Stimulated activated memory B cell treated with anti-CD40 and anti-IgM and Interleukin-4, amounts not matched to agents 10 μg/mL and 1 μg/mL and 100 μg/mL, for 72 hours (primary cell): ENCODE measurements at regions not wholly inside any gene's neighbourhood (a gene's known extent, or its start where the extent isn't known, plus 50 kb on each side); places are given as distances from the start of the nearest gene placed in this dataset.
A peak's percentile ranks its signal among the peaks of the same experiment; 100 is the strongest.

ENCODE experiments used
- ATAC-seq: fragments of 150-1000 bp; cut with Tn5 transposase; 2 replicates; pipeline ENCODE4 v1.10.0; 2021
- H3K27ac Mint-ChIP-seq: one replicate; pipeline ENCODE4 v1.8.0; 2022; ENCODE audit warnings: mild to moderate bottlenecking, mixed read lengths
- H3K27me3 Mint-ChIP-seq: one replicate; pipeline ENCODE4 v1.8.0; 2022; ENCODE audit warnings: mixed read lengths
- H3K36me3 Mint-ChIP-seq: one replicate; pipeline ENCODE4 v1.8.0; 2022; ENCODE audit warnings: mixed read lengths
- H3K4me1 Mint-ChIP-seq: one replicate; pipeline ENCODE4 v1.8.0; 2022; ENCODE audit warnings: mixed read lengths
- H3K4me3 Mint-ChIP-seq: one replicate; pipeline ENCODE4 v1.8.0; 2022; ENCODE audit warnings: mild to moderate bottlenecking, moderate library complexity, mixed read lengths
- H3K9me3 Mint-ChIP-seq: one replicate; pipeline ENCODE4 v1.8.0; 2022; ENCODE audit warnings: mixed read lengths

DNA sequence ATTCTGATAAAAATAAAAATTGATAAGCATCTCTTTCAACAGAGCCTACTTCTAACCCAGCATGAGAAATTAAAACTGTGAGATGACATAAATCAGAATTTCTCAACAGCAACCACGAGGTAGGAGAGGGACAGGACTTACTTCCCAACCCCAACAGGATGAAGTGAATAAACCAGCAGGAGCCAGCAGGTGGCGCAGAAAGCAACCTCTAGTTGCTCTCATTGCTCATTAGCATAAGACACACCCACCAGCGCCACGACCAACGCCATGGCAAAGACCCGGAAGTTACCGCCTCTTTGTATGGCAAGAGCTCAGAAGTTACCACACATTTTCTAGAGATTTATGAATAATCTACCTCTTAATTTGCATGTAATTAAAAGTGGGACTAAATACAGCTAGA lies 189.4 kb upstream of the CDH8 start:
- Mint-ChIP-seq H3K36me3 (no peaks in the 10 kb centered on the region), H3K27ac (no peak overlapping the region), H3K4me1 (no peaks in the 10 kb centered on the region), H3K9me3 (peaks cover 3% of the 10 kb centered on the region), H3K27me3 (no peaks in the 10 kb centered on the region), H3K4me3 (no peak overlapping the region)
- no peak for ATAC-seq

DNA sequence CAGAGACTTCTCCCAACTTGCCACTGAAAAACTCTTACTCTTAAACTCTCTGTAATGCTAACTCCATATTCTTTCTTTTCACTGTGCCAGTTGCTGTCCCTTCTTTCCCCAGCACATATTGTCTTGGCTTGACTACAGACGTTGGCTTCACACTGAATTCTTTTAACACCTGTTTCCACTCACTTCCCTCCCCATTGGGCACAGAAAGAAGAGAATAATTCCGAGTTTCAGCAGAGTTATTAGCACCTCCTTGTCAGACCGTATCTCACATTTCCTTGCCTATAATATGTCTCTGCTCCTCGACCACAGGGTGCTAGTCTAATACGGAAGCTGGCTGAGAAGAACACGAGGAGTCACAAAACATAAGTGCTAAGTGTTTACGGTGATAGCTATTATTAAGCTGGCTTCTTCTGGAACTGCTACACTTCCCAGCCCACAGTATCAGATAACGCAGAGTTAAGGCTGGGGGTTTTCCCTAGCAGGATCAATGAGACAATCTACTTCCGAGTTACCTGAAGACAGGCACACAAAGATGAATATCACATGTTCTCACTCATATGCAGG lies 188.5 kb upstream of the CDH8 start:
- ATAC-seq, result no peak
- Mint-ChIP-seq H3K4me3 (no peak overlapping the region), H3K27ac (no peak overlapping the region), H3K36me3 (no peaks in the 10 kb centered on the region), H3K4me1 (no peaks in the 10 kb centered on the region), H3K27me3 (no peaks in the 10 kb centered on the region), H3K9me3 (peaks cover 3% of the 10 kb centered on the region)

- Mint-ChIP-seq H3K9me3 (peaks cover 10% of the 10 kb centered on the region), H3K36me3 (no peaks in the 10 kb centered on the region), H3K4me3 (no peak overlapping the region), H3K27ac (no peak overlapping the region), H3K27me3 (no peaks in the 10 kb centered on the region), H3K4me1 (no peaks in the 10 kb centered on the region)
- ATAC-seq, result no peak
Observed at GRCh38 chr16:62216837-62217236, 180.6 kb upstream of the CDH8 start.

GRCh38 chr16:62213763-62214162 lies 177.5 kb upstream of the CDH8 start:
- H3K9me3 Mint-ChIP-seq, result peaks cover 15% of the 10 kb centered on the region
- H3K27me3 Mint-ChIP-seq, result no peaks in the 10 kb centered on the region
- no peak overlapping the region for H3K4me3 Mint-ChIP-seq
- peak; percentile 36 for ATAC-seq
- H3K4me1 Mint-ChIP-seq, result no peaks in the 10 kb centered on the region
- no peaks in the 10 kb centered on the region for H3K36me3 Mint-ChIP-seq
- no peak overlapping the region for H3K27ac Mint-ChIP-seq

DNA sequence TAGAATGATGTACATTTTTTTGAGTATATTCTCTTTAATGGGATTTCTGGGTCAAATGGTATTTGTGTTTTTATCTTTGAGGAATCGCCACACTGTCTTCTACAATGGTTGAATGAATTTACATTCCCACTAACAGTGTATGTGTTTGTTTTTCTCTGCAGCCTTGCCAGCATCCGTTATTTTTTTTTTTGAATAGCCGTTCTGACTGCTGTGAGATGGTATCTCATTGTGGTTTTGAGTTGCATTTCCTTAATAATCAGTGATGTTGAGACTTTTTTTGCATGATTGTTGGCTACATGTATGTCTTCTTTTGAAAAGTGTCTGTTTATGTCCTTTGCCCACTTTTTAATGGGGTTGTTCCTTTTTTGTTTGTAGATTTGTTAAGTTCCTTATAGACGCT lies 172.7 kb upstream of the CDH8 start:
- Mint-ChIP-seq H3K27me3 (no peaks in the 10 kb centered on the region), H3K9me3 (peaks cover 13% of the 10 kb centered on the region), H3K4me1 (no peaks in the 10 kb centered on the region), H3K36me3 (no peaks in the 10 kb centered on the region), H3K4me3 (no peak overlapping the region), H3K27ac (no peak overlapping the region)
- no peak for ATAC-seq

GRCh38 chr16:62205459-62205858 lies 169.2 kb upstream of the CDH8 start:
- no peaks in the 10 kb centered on the region for H3K27me3 Mint-ChIP-seq
- H3K4me3 Mint-ChIP-seq, result no peak overlapping the region
- peaks cover 12% of the 10 kb centered on the region for H3K9me3 Mint-ChIP-seq
- H3K4me1 Mint-ChIP-seq, result no peaks in the 10 kb centered on the region
- no peak overlapping the region for H3K27ac Mint-ChIP-seq
- H3K36me3 Mint-ChIP-seq, result no peaks in the 10 kb centered on the region
- no peak for ATAC-seq

DNA sequence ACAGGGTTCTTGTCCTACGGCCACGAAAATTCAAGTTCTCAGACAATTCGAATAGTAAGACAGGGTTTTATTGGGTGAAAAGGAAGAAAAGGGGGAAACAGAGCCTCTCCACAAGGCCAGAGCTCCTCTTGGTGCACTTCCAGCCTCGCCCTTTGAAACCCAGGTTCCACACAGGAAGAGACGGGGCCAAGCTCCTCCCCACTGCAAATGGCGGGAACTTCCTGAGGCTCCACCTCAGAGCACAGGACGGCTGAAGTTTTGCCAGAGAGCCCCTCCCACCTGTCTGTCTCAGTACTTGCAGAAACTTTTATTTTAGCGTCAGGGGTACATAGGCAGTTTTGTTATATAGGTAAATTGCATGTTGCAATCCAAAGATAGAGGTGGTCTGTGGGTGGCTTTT lies 165.7 kb upstream of the CDH8 start:
- peaks cover 6% of the 10 kb centered on the region for H3K9me3 Mint-ChIP-seq
- H3K4me3 Mint-ChIP-seq, result no peak overlapping the region
- no peaks in the 10 kb centered on the region for H3K36me3 Mint-ChIP-seq
- H3K4me1 Mint-ChIP-seq, result no peaks in the 10 kb centered on the region
- no peak for ATAC-seq
- H3K27ac Mint-ChIP-seq, result no peak overlapping the region
- no peaks in the 10 kb centered on the region for H3K27me3 Mint-ChIP-seq

GRCh38 chr16:62194828-62195227 lies 158.6 kb upstream of the CDH8 start:
- ATAC-seq, result no peak
- Mint-ChIP-seq H3K9me3 (peaks cover 7% of the 10 kb centered on the region), H3K4me3 (no peak overlapping the region), H3K27me3 (no peaks in the 10 kb centered on the region), H3K4me1 (no peaks in the 10 kb centered on the region), H3K27ac (no peak overlapping the region), H3K36me3 (no peaks in the 10 kb centered on the region)

- Mint-ChIP-seq H3K4me1 (no peaks in the 10 kb centered on the region), H3K27me3 (no peaks in the 10 kb centered on the region), H3K4me3 (no peak overlapping the region), H3K36me3 (no peaks in the 10 kb centered on the region), H3K27ac (no peak overlapping the region), H3K9me3 (peaks cover 10% of the 10 kb centered on the region)
- ATAC-seq, result no peak
Observed at GRCh38 chr16:62190426-62190825, 154.2 kb upstream of the CDH8 start.

DNA sequence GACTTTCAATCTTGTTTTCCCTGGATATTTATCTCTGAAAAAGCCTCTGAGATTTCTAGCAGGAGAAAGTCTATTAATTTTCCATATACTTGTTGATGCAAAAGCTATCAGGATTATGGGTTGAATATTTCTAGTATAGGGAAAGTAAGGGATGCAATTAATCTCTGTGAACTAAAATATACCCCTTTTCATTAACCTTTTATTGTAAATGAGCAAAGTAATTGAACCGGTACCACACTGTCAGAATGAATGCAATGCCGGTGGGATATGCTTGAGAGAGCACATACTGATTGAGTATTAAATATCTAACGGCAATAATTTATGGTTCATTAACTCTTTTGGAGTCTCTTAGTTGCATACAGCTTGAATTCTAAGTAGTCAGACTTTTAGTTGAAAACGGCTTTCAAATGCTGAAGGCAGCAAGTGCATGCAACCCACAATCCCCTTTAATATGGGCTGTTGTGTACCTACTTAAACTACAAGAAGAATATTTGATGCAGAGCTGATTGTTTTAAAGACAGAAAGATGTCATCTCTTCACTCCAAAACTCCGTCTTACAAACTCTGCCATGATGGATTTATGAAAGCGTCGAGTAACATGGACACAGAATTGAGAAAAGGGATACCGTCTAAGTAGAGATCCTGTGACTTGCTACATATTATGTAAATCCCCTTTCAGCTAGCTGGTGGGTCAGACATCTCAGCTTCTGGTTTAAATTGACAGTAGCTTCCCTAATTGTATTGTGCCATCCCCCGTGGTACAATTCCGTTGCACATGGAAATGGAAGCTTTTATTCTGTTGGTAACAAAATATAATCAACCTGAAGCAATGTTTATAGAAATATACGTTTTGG lies 141.3 kb upstream of the CDH8 start:
- no peak overlapping the region for H3K4me3 Mint-ChIP-seq
- no peak overlapping the region for H3K27ac Mint-ChIP-seq
- peaks cover 12% of the 10 kb centered on the region for H3K9me3 Mint-ChIP-seq
- no peaks in the 10 kb centered on the region for H3K36me3 Mint-ChIP-seq
- no peaks in the 10 kb centered on the region for H3K4me1 Mint-ChIP-seq
- H3K27me3 Mint-ChIP-seq, result no peaks in the 10 kb centered on the region
- no peak for ATAC-seq

GRCh38 chr16:62170642-62171041 lies 134.4 kb upstream of the CDH8 start:
- H3K36me3 Mint-ChIP-seq, result no peaks in the 10 kb centered on the region
- no peak for ATAC-seq
- peaks cover 14% of the 10 kb centered on the region for H3K9me3 Mint-ChIP-seq
- no peaks in the 10 kb centered on the region for H3K27me3 Mint-ChIP-seq
- no peaks in the 10 kb centered on the region for H3K4me1 Mint-ChIP-seq
- no peak overlapping the region for H3K4me3 Mint-ChIP-seq
- no peak overlapping the region for H3K27ac Mint-ChIP-seq

DNA sequence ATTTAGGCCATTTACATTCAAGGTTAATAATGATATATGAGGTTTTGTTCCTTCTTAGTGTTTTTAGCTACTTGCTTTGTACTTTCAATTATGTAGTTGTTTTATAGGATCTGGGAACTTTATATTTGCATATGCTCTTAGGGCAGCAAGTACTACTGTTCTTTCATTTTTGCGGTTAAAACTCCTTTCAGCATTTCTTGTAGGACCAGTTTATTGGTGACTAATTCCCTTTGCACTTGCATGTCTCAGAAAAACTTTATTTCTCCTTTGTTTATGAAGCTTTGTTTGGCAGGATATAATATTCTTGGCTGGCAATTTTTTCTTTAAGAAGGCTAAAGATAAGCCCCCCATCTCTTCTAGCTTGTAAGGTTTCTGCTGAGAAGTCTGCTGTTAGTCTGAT lies 131.3 kb upstream of the CDH8 start:
- H3K27me3 Mint-ChIP-seq, result no peaks in the 10 kb centered on the region
- ATAC-seq, result no peak
- no peaks in the 10 kb centered on the region for H3K4me1 Mint-ChIP-seq
- no peak overlapping the region for H3K27ac Mint-ChIP-seq
- no peaks in the 10 kb centered on the region for H3K36me3 Mint-ChIP-seq
- no peak overlapping the region for H3K4me3 Mint-ChIP-seq
- H3K9me3 Mint-ChIP-seq, result peaks cover 19% of the 10 kb centered on the region

- ATAC-seq, result no peak
- Mint-ChIP-seq H3K4me1 (no peaks in the 10 kb centered on the region), H3K27ac (no peak overlapping the region), H3K27me3 (no peaks in the 10 kb centered on the region), H3K4me3 (no peak overlapping the region), H3K36me3 (no peaks in the 10 kb centered on the region), H3K9me3 (peaks cover 3% of the 10 kb centered on the region)
Observed at GRCh38 chr16:62157544-62157943, 121.3 kb upstream of the CDH8 start.

DNA sequence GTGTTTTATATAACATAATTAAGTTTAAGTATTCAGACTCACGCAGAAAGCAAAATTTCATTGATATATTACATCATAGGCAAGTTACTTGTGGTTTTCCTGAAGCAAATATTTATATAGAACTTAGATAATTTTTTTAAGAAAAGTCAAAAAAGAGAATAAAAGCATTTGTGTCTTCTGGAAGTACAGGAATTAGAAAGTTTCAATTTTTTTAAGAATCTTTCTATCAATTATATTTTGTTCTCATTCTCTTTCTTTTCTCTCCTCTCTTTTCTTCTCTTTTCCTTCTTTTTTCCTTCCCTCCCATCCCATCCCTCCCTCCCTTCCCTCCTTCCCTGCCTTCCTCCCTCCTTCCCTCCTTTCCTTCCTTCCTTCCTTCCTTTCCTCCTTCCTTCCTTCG lies 120.7 kb upstream of the CDH8 start:
- Mint-ChIP-seq H3K4me1 (no peaks in the 10 kb centered on the region), H3K36me3 (no peaks in the 10 kb centered on the region), H3K9me3 (peaks cover 3% of the 10 kb centered on the region), H3K27ac (no peak overlapping the region), H3K27me3 (no peaks in the 10 kb centered on the region), H3K4me3 (no peak overlapping the region)
- no peak for ATAC-seq

GRCh38 chr16:62149631-62150030 lies 113.4 kb upstream of the CDH8 start:
- H3K4me3 Mint-ChIP-seq, result no peak overlapping the region
- no peak for ATAC-seq
- no peaks in the 10 kb centered on the region for H3K4me1 Mint-ChIP-seq

GRCh38 chr16:62137996-62138395 lies 101.8 kb upstream of the CDH8 start:
- Mint-ChIP-seq H3K9me3 (peaks cover 11% of the 10 kb centered on the region), H3K36me3 (no peaks in the 10 kb centered on the region), H3K4me3 (no peak overlapping the region), H3K4me1 (no peaks in the 10 kb centered on the region), H3K27ac (no peak overlapping the region), H3K27me3 (no peaks in the 10 kb centered on the region)
- no peak for ATAC-seq

More at GRCh38 chr16:62149631-62150030, 113.4 kb upstream of the CDH8 start:
- Mint-ChIP-seq H3K27ac (no peak overlapping the region), H3K27me3 (no peaks in the 10 kb centered on the region), H3K36me3 (no peaks in the 10 kb centered on the region), H3K9me3 (peaks cover 9% of the 10 kb centered on the region)
